IMR-90 (cell line): ENCODE measurements at regions not wholly inside any gene's neighbourhood (a gene's known extent, or its start where the extent isn't known, plus 50 kb on each side); places are given as distances from the start of the nearest gene placed in this dataset.

ENCODE experiments used
- ATAC-seq: fragments of 200-7000 bp; cut with Tn5 transposase; 2 replicates; pipeline ENCODE4 v1.9.1; 2020; ENCODE audit warnings: low read depth, mild to moderate bottlenecking, moderate library complexity
- BruUV-seq: library from RNA; stranded (reverse); fragments of 400-500 nt; replicated peaks from 2 replicates; lab custom pipeline; 2021; lab: Mats Ljungman, UMichigan
- CTCF ChIA-PET: fragments of 300-600 bp; formaldehyde crosslinking; extraction: SDS; loops from one replicate; lab custom pipeline; 2021; ENCODE audit warnings: antibody characterized with exemption; lab: Yijun Ruan, JAX
- POLR2A ChIA-PET: fragments of 300-600 bp; sonication (Branson Sonifier 250); formaldehyde crosslinking; loops from one replicate; lab custom pipeline; 2022; ENCODE audit warnings: antibody characterized with exemption; ENCODE audit not compliant: unreplicated experiment; lab: Charles Lee
- DNase-seq: peaks from one replicate; pipeline ENCODE4 v3.0.0; 2013
- H2AFZ ChIP-seq: replicated peaks from 2 replicates; pipeline ENCODE3; 2013; ENCODE audit warnings: low read length, mild to moderate bottlenecking; ENCODE audit not compliant: poor library complexity
- H2AK5ac ChIP-seq: 2 replicates; pipeline ENCODE4 v1.6.1; 2013; ENCODE audit warnings: low read depth, low read length, inconsistent platforms
- H2AK9ac ChIP-seq: replicated peaks from 2 replicates; pipeline ENCODE3; 2013; ENCODE audit warnings: mild to moderate bottlenecking, low read depth, low read length, moderate library complexity; ENCODE audit not compliant: poor library complexity
- H2BK120ac ChIP-seq: 2 replicates; pipeline ENCODE4 v1.6.1; 2013; ENCODE audit warnings: low read depth, low read length, inconsistent platforms
- H2BK15ac ChIP-seq: 3 replicates; pipeline ENCODE4 v1.6.1; 2013; ENCODE audit warnings: low read depth, low read length, inconsistent platforms
- H2BK20ac ChIP-seq: 2 replicates; pipeline ENCODE4 v1.6.1; 2013; ENCODE audit warnings: low read depth, mild to moderate bottlenecking, inconsistent platforms, low read length, moderate library complexity
- H2BK5ac ChIP-seq: 2 replicates; pipeline ENCODE4 v1.6.1; 2013; ENCODE audit warnings: mild to moderate bottlenecking, low read depth, low read length, inconsistent platforms; ENCODE audit not compliant: poor library complexity, severe bottlenecking
- H3K14ac ChIP-seq: replicated peaks from 2 replicates; pipeline ENCODE4 v1.6.1; 2013; ENCODE audit warnings: low read depth, low read length, inconsistent platforms
- H3K18ac ChIP-seq: 2 replicates; pipeline ENCODE4 v1.6.1; 2013; ENCODE audit warnings: low read depth, low read length, control low read depth
- H3K23ac ChIP-seq: 2 replicates; pipeline ENCODE4 v1.6.1; 2013; ENCODE audit warnings: low read depth, low read length, inconsistent platforms
- H3K27ac ChIP-seq: 2 replicates; pipeline ENCODE4 v1.5.1; 2013; ENCODE audit warnings: mild to moderate bottlenecking, control low read depth, low read length; ENCODE audit not compliant: insufficient read depth
- H3K27me3 ChIP-seq: 2 replicates; pipeline ENCODE4 v1.6.1; 2013; ENCODE audit warnings: low read length; ENCODE audit not compliant: control insufficient read depth, insufficient read depth
- H3K36me3 ChIP-seq: 2 replicates; pipeline ENCODE4 v1.6.1; 2013; ENCODE audit warnings: low read length, mixed read lengths; ENCODE audit not compliant: control insufficient read depth, insufficient read depth
- H3K4ac ChIP-seq: 2 replicates; pipeline ENCODE4 v1.6.1; 2013; ENCODE audit warnings: low read depth, low read length, inconsistent platforms
- H3K4me1 ChIP-seq: 2 replicates; pipeline ENCODE4 v1.6.1; 2013; ENCODE audit warnings: low read length, mixed read lengths; ENCODE audit not compliant: control insufficient read depth, insufficient read depth
- H3K4me2 ChIP-seq: 2 replicates; pipeline ENCODE4 v1.6.1; 2013; ENCODE audit warnings: low read depth, mild to moderate bottlenecking, control low read depth, low read length, moderate library complexity
- H3K4me3 ChIP-seq: 2 replicates; pipeline ENCODE4 v1.5.1; 2013; ENCODE audit warnings: low read depth, mild to moderate bottlenecking, control low read depth, low read length, moderate library complexity; ENCODE audit not compliant: insufficient read depth
- H3K56ac ChIP-seq: 2 replicates; pipeline ENCODE4 v1.6.1; 2013; ENCODE audit warnings: low read length, inconsistent platforms; ENCODE audit not compliant: insufficient read depth; ENCODE audit errors: extremely low read depth
- H3K79me1 ChIP-seq, 2 experiments: 2 replicates each; pipeline ENCODE4 v1.6.1; 2013; ENCODE audit warnings: low read length in 2 of 2, inconsistent platforms in 1 of 2, low read depth in 1 of 2
- H3K9ac ChIP-seq: 2 replicates; pipeline ENCODE4 v1.6.1; 2013; ENCODE audit warnings: low read depth, low read length, control low read depth
- H3K9me1 ChIP-seq: 2 replicates; pipeline ENCODE4 v1.6.1; 2013; ENCODE audit warnings: low read length, inconsistent platforms; ENCODE audit not compliant: insufficient read depth
- H3K9me3 ChIP-seq: 2 replicates; pipeline ENCODE4 v1.6.1; 2013; ENCODE audit warnings: low read length; ENCODE audit not compliant: control insufficient read depth, insufficient read depth
- H4K20me1 ChIP-seq: 2 replicates; pipeline ENCODE4 v1.6.1; 2013; ENCODE audit warnings: low read length, inconsistent platforms; ENCODE audit not compliant: insufficient read depth
- H4K5ac ChIP-seq: 2 replicates; pipeline ENCODE4 v1.6.1; 2013; ENCODE audit warnings: mild to moderate bottlenecking, low read depth, low read length, control low read depth
- H4K8ac ChIP-seq, 2 experiments: 2 replicates each; pipeline ENCODE4 v1.6.1; 2013; ENCODE audit warnings: low read depth in 2 of 2, low read length in 2 of 2, control low read depth in 1 of 2, inconsistent platforms in 1 of 2
- H4K91ac ChIP-seq: 2 replicates; pipeline ENCODE4 v1.6.1; 2013; ENCODE audit warnings: low read depth, low read length, inconsistent platforms; ENCODE audit not compliant: insufficient read depth
- BHLHE40 ChIP-seq: fragments of 150-350 bp; IDR thresholded peaks from 2 replicates; pipeline ENCODE4 v1.6.1; 2016; ENCODE audit warnings: mild to moderate bottlenecking, low read depth, low read length
- CEBPB ChIP-seq: IDR thresholded peaks from 2 replicates; pipeline ENCODE4 v1.6.1; 2012; ENCODE audit warnings: low read depth, low read length, improper control_type of control experiment
- CHD1 ChIP-seq: IDR thresholded peaks from 2 replicates; pipeline ENCODE4 v1.6.1; 2012; ENCODE audit warnings: low read depth, low read length, improper control_type of control experiment
- CTCF ChIP-seq: conservative IDR thresholded peaks from 2 replicates; pipeline ENCODE4 v1.5.1; 2012; ENCODE audit warnings: mild to moderate bottlenecking, low read depth, low read length, improper control_type of control experiment
- ELK1 ChIP-seq: fragments of 150-350 bp; IDR thresholded peaks from 2 replicates; pipeline ENCODE4 v1.6.1; 2016; ENCODE audit warnings: low read depth, mild to moderate bottlenecking, low read length, moderate library complexity, borderline replicate concordance
- FOS ChIP-seq: fragments of 150-350 bp; IDR thresholded peaks from 2 replicates; pipeline ENCODE4 v1.6.1; 2016; ENCODE audit warnings: low read depth, low read length
- MAFK ChIP-seq: IDR thresholded peaks from 2 replicates; pipeline ENCODE4 v1.6.1; 2012; ENCODE audit warnings: low read depth, low read length, improper control_type of control experiment
- MAZ ChIP-seq: IDR thresholded peaks from 2 replicates; pipeline ENCODE4 v1.6.1; 2012; ENCODE audit warnings: low read depth, mild to moderate bottlenecking, low read length, improper control_type of control experiment, moderate library complexity, borderline replicate concordance
- MXI1 ChIP-seq: IDR thresholded peaks from 2 replicates; pipeline ENCODE4 v1.6.1; 2012; ENCODE audit warnings: low read depth, mild to moderate bottlenecking, low read length, moderate library complexity, borderline replicate concordance
- NFE2L2 ChIP-seq: fragments of 150-350 bp; IDR thresholded peaks from 2 replicates; pipeline ENCODE4 v1.6.1; 2016; ENCODE audit warnings: low read depth, mild to moderate bottlenecking, low read length
- POLR2A ChIP-seq: IDR thresholded peaks from 2 replicates; pipeline ENCODE4 v1.6.1; 2012; ENCODE audit warnings: mild to moderate bottlenecking, low read depth, low read length
- RAD21 ChIP-seq: IDR thresholded peaks from 2 replicates; pipeline ENCODE4 v1.6.1; 2012; ENCODE audit warnings: low read length, improper control_type of control experiment
- RCOR1 ChIP-seq: IDR thresholded peaks from 2 replicates; pipeline ENCODE4 v1.6.1; 2012; ENCODE audit warnings: mild to moderate bottlenecking, low read length, improper control_type of control experiment; ENCODE audit not compliant: insufficient replicate concordance
- RFX5 ChIP-seq: IDR thresholded peaks from 2 replicates; pipeline ENCODE4 v1.8.0; 2012; ENCODE audit warnings: low read depth, mild to moderate bottlenecking, low read length, moderate library complexity
- SMC3 ChIP-seq: fragments of 150-350 bp; IDR thresholded peaks from 2 replicates; pipeline ENCODE4 v1.6.1; 2016; ENCODE audit warnings: low read depth, mild to moderate bottlenecking, antibody characterized with exemption, low read length, moderate library complexity
- USF2 ChIP-seq: fragments of 150-350 bp; IDR thresholded peaks from 2 replicates; pipeline ENCODE4 v1.6.1; 2017; ENCODE audit warnings: mild to moderate bottlenecking, antibody characterized with exemption, low read length, low read depth
- WGBS, 2 experiments: methylation state at CpG; one replicate each; pipeline versions ENCODE4 v1.1.5 to v1.1.7; 2013; ENCODE audit warnings: missing lambda C conversion rate in 2 of 2; ENCODE audit not compliant: insufficient read length in 1 of 2; ENCODE audit errors: extremely low coverage in 2 of 2; 5-methylcytosine and 5-hydroxymethylcytosine counted together
- dilution Hi-C: fragments of 300-500 bp; cut with HindIII; formaldehyde crosslinking; loops from one replicate; pipeline ENCODE4 v1.14.3; 2018; ENCODE audit warnings: low sequenced_read_pairs; ENCODE audit not compliant: unreplicated experiment
- in situ Hi-C: fragments of 300-500 bp; cut with MboI; formaldehyde crosslinking; loops from 3 replicates; pipeline ENCODE4 v1.14.3; 2019; ENCODE audit warnings: low sequenced_read_pairs, inconsistent platforms, mixed read lengths
- intact Hi-C: fragments of 100-400 bp; cut with micrococcal nuclease; formaldehyde crosslinking; loops from 2 replicates; pipeline ENCODE4 v1.10.0; 2022

- Histone ChIP-seq H3K9me1 (no peaks in the 10 kb centered on the region), H3K56ac (no peak overlapping the region), H2BK20ac (no peak overlapping the region), H3K79me1 (no peaks in the 10 kb centered on the region), H3K4me2 (no peak overlapping the region), H2AFZ (no peak overlapping the region), H2BK15ac (no peak overlapping the region), H3K9ac (no peak overlapping the region), H2AK5ac (no peak overlapping the region), H4K8ac (no peak overlapping the region), H3K23ac (no peak overlapping the region), H3K27ac (no peak overlapping the region), H3K36me3 (no peaks in the 10 kb centered on the region), H2BK5ac (no peak overlapping the region), H2AK9ac (no peak overlapping the region), H3K27me3 (no peaks in the 10 kb centered on the region), H4K5ac (no peak overlapping the region), H3K4ac (no peak overlapping the region), H3K4me3 (no peak overlapping the region), H3K14ac (no peak overlapping the region), H4K20me1 (no peaks in the 10 kb centered on the region), H3K18ac (no peak overlapping the region), H4K91ac (no peak overlapping the region), H3K4me1 (no peaks in the 10 kb centered on the region), H3K9me3 (peaks cover 8% of the 10 kb centered on the region), H2BK120ac (no peak overlapping the region)
- ChIA-PET POLR2A (no interaction called here), CTCF (no interaction called here)
- ATAC-seq (no peak), DNase-seq (no peak)
- WGBS, 2 experiments, result no CpG with 5 or more reads among the region's 2 CpGs
- dilution Hi-C loops (no loop called here), intact Hi-C loops (no loop called here), in situ Hi-C loops (no loop called here)
- no TSS peak for BruUV-seq
- TF ChIP-seq CHD1 (no peak), MAZ (no peak), CTCF (no peak), RAD21 (no peak), POLR2A (no peak), SMC3 (no peak), ELK1 (no peak), RCOR1 (no peak), NFE2L2 (no peak), BHLHE40 (no peak), MAFK (no peak), RFX5 (no peak), USF2 (no peak), CEBPB (no peak), FOS (no peak), MXI1 (no peak)
Observed at GRCh38 chr9:118316831-118317343, 612.7 kb downstream of the TLR4 start.
